PC-9 (cell line): ENCODE measurements at regions not wholly inside any gene's neighbourhood (a gene's known extent, or its start where the extent isn't known, plus 50 kb on each side); places are given as distances from the start of the nearest gene placed in this dataset.

Experiments
- CTCF ChIP-seq: fragments of 200-600 bp; sonication (generic); conservative IDR thresholded peaks from 2 replicates; pipeline ENCODE4 v1.6.1; 2017; ENCODE audit warnings: mixed run types, antibody characterized with exemption, mild to moderate bottlenecking, moderate library complexity
- EZH2 ChIP-seq: fragments of 200-600 bp; sonication (generic); IDR thresholded peaks from 2 replicates; pipeline ENCODE4 v1.8.0; 2017; ENCODE audit warnings: antibody characterized with exemption, low read depth

- TF ChIP-seq EZH2 (no peak), CTCF (no peak)
These were observed 142.9 kb upstream of the ANKRD28 start for GRCh38 chr3:15940641-15941040.
